ENCODE measurements at regions not wholly inside any gene's neighbourhood (a gene's known extent, or its start where the extent isn't known, plus 50 kb on each side); places are given as distances from the start of the nearest gene placed in this dataset.

- Histone ChIP-seq H3K4me2 (ENCODE audit: insufficient read depth, low read length) (no peak overlapping the region), H3K9me3 (replicated peaks; ENCODE audit: control insufficient read depth, insufficient read depth, low read length) (no peaks in the 10 kb centered on the region), H3K27ac (ENCODE audit: insufficient read depth, low read depth, low read length) (no peak overlapping the region), H3K9ac (replicated peaks; ENCODE audit: extremely low read depth, insufficient read depth, low read length) (no peak overlapping the region), H3K79me2 (ENCODE audit: control insufficient read depth, insufficient read depth, low read length) (no peaks in the 10 kb centered on the region), H3K27me3 (ENCODE audit: control insufficient read depth in 2 of 2, insufficient read depth in 2 of 2, low read length in 2 of 2) (no peaks in the 10 kb centered on the region), H3K4me1 (ENCODE audit: control insufficient read depth, extremely low read depth, insufficient read depth, low read length) (no peaks in the 10 kb centered on the region), H4K20me1 (replicated peaks; ENCODE audit: control insufficient read depth, extremely low read depth, insufficient read depth, low read length) (no peaks in the 10 kb centered on the region), H3K9me1 (replicated peaks; ENCODE audit: control insufficient read depth, extremely low read depth, insufficient read depth, low read length) (no peaks in the 10 kb centered on the region), H2AFZ (ENCODE audit: low read depth, low read length) (no peak overlapping the region), H3K4me3 (replicated peaks in 1 of 3; ENCODE audit: insufficient read depth in 1 of 3, low read depth in 1 of 3, low read length in 3 of 3) (no peak overlapping the region), H3K36me3 (ENCODE audit: control insufficient read depth in 2 of 2, extremely low read depth in 1 of 2, insufficient read depth in 2 of 2, low read length in 2 of 2) (no peaks in the 10 kb centered on the region)
- no peak for TF ChIP-seq FOS (IDR thresholded peaks at IDR 0.05; ENCODE audit: borderline replicate concordance, insufficient read depth, low read length)
- TF ChIP-seq JUN (IDR thresholded peaks at IDR 0.05; ENCODE audit: borderline replicate concordance, insufficient read depth, insufficient read length, low read depth): no peak
- no peak for TF ChIP-seq POLR2A (IDR thresholded peaks at IDR 0.05; ENCODE audit: low read depth, low read length)
- no peak for TF ChIP-seq EZH2 (IDR thresholded peaks at IDR 0.05; ENCODE audit: borderline replicate concordance, low read depth, low read length, severe bottlenecking)
- TF ChIP-seq MAX (IDR thresholded peaks at IDR 0.05; ENCODE audit: insufficient read depth, insufficient read length): no peak
- TF ChIP-seq CTCF (IDR thresholded peaks at IDR 0.05; ENCODE audit: extremely low read depth in 1 of 2, insufficient read depth in 1 of 2, low read depth in 1 of 2, low read length in 2 of 2): no peak
- TF ChIP-seq GATA2 (IDR thresholded peaks at IDR 0.05; ENCODE audit: insufficient read depth, insufficient read length, low read depth, low read length): no peak
- no peak for TF ChIP-seq MYC (IDR thresholded peaks at IDR 0.05; ENCODE audit: low read depth, low read length)
- no peak for TF ChIP-seq POLR2AphosphoS5 (IDR thresholded peaks at IDR 0.05; ENCODE audit: insufficient read depth, low read depth, low read length)
- intact Hi-C loops (cut with micrococcal nuclease) (no loop called here), dilution Hi-C loops (cut with MboI; ENCODE audit: extremely low pct_ligation_motif_present, low sequenced_read_pairs) (no loop called here)
- BruUV-seq (replicated peaks): no TSS peak
- CTCF ChIA-PET: no interaction called here
- POLR2A ChIA-PET: no interaction called here
- FAIRE-seq (no peak), DNase-seq (ENCODE audit: low read depth, low spot score) (no peak)
Measured at GRCh38 chr6:154606457-154606856, 96.0 kb upstream of the CNKSR3 start.

Data from endothelial cell of umbilical vein (primary cell).